ES-I3 (cell line): ENCODE measurements at regions not wholly inside any gene's neighbourhood (a gene's known extent, or its start where the extent isn't known, plus 50 kb on each side); places are given as distances from the start of the nearest gene placed in this dataset.

ENCODE experiments used
- H3K36me3 ChIP-seq: 2 replicates; pipeline ENCODE4 v1.6.1; 2013; ENCODE audit warnings: mild to moderate bottlenecking, low read length, control low read depth, moderate library complexity; ENCODE audit not compliant: insufficient read depth
- H3K4me1 ChIP-seq: 2 replicates; pipeline ENCODE4 v1.6.1; 2013; ENCODE audit warnings: mild to moderate bottlenecking, control low read depth, low read length; ENCODE audit not compliant: insufficient read depth
- H3K9ac ChIP-seq: 2 replicates; pipeline ENCODE4 v1.6.1; 2013; ENCODE audit warnings: low read depth, mild to moderate bottlenecking, low read length, moderate library complexity
- H3K9me3 ChIP-seq: 2 replicates; pipeline ENCODE4 v1.6.1; 2013; ENCODE audit warnings: mild to moderate bottlenecking, low read length, moderate library complexity; ENCODE audit not compliant: control insufficient read depth, insufficient read depth

DNA sequence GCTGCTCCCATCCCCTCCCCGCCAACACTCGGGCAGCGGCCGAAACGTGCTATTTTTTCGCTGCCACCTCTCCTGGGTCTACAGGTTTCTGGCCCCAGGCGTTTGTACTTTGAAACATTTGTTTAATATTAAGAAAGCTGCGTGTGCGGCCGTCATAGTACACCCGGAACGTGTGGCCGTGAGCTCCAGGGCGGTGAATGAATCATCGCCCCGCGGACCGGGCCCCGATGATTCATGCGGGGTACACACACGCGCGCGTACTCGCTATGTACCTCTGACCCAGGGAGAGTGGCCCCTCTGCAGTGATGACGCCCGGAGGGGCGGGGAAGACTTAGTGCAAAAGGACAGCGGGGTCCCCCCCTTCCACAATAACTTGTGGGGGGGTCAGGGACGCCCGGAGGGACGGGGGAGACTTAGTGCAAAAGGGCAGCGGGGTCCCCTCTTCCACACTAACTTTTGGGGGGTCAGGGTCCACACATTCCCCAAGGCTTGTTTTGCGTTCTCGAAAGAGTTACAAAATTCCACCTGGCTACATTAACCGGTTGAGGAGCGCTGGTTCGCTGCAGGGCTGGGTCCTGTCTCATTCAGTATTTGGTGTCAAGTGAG is 56.5 kb upstream of the PCGF5 start:
- no peaks in the 10 kb centered on the region for H3K9me3 ChIP-seq
- peak overlapping the region; percentile 57; the same call in 1 of the 2 replicates for H3K9ac ChIP-seq
- H3K36me3 ChIP-seq, result no peaks in the 10 kb centered on the region
- no peaks in the 10 kb centered on the region; the same call in 1 of the 2 replicates for H3K4me1 ChIP-seq

GRCh38 chr10:91164520-91165065 is 55.9 kb upstream of the PCGF5 start:
- Histone ChIP-seq H3K4me1 (no peaks in the 10 kb centered on the region; the same call in 1 of the 2 replicates), H3K36me3 (no peaks in the 10 kb centered on the region), H3K9ac (no peak overlapping the region; the same call in 1 of the 2 replicates), H3K9me3 (no peaks in the 10 kb centered on the region)

GRCh38 chr10:91167406-91167805 is 53.1 kb upstream of the PCGF5 start:
- H3K36me3 ChIP-seq, result no peaks in the 10 kb centered on the region
- no peak overlapping the region for H3K9ac ChIP-seq
- H3K9me3 ChIP-seq, result no peaks in the 10 kb centered on the region
- H3K4me1 ChIP-seq, result no peaks in the 10 kb centered on the region

DNA sequence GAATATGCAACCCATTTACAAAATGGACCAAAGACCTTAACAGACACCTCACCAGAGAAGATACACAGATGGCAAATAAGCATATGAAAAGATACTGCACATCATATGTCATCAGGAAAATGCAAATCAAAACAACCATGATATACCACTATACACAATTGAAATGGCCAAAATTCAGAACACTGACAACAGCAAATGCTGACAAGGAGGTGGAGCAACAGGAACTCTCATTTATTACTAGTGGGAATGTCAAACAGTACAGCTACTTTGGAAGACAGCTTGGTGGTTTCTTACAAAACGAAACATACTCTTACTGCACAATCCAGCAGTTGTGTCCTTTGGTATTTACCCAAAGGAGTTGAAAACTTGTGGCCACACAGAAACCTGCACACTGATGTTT is 50.0 kb upstream of the PCGF5 start:
- Histone ChIP-seq H3K9ac (no peak overlapping the region), H3K9me3 (no peaks in the 10 kb centered on the region), H3K36me3 (no peaks in the 10 kb centered on the region), H3K4me1 (no peaks in the 10 kb centered on the region)
